Epithelial cell of esophagus (primary cell): ENCODE measurements at regions not wholly inside any gene's neighbourhood (a gene's known extent, or its start where the extent isn't known, plus 50 kb on each side); places are given as distances from the start of the nearest gene placed in this dataset.
"Not testable (repeated sequence)": the region's sequence is repeated elsewhere in the genome, so short reads cannot be mapped to it uniquely, and the experiment has no call there.

ENCODE experiments used
- DNase-seq: peaks from one replicate; pipeline ENCODE4 v3.0.0; 2010; ENCODE audit warnings: low read depth
- H3K4me3 ChIP-seq: 2 replicates; pipeline ENCODE4 v1.5.1; 2011; ENCODE audit warnings: mild to moderate bottlenecking, low read length, control low read depth
- CTCF ChIP-seq: IDR thresholded peaks from 2 replicates; pipeline ENCODE4 v1.5.1; 2011; ENCODE audit warnings: low read depth, mild to moderate bottlenecking, low read length, control low read depth, inconsistent platforms; ENCODE audit not compliant: insufficient read depth; ENCODE audit errors: missing control alignments

GRCh38 chr11:82038154-82038553 lies 695.5 kb downstream of the FAM181B start:
- peak; percentile 54 for TF ChIP-seq CTCF
- no peak overlapping the region for H3K4me3 ChIP-seq
- DNase-seq, result peak; percentile 33

GRCh38 chr11:82034527-82034926 lies 699.1 kb downstream of the FAM181B start:
- TF ChIP-seq CTCF, result no peak
- H3K4me3 ChIP-seq, result no peak overlapping the region
- DNase-seq, result no peak

GRCh38 chr11:82027335-82027734 lies 706.3 kb downstream of the FAM181B start:
- not testable (repeated sequence) for H3K4me3 ChIP-seq, DNase-seq

- no peak for DNase-seq
- no peak overlapping the region for H3K4me3 ChIP-seq
- no peak for TF ChIP-seq CTCF
Observed at GRCh38 chr11:82024760-82025159, 708.9 kb downstream of the FAM181B start.

GRCh38 chr11:82012276-82012675 lies 721.4 kb downstream of the FAM181B start:
- no peak overlapping the region for H3K4me3 ChIP-seq
- TF ChIP-seq CTCF, result no peak
- DNase-seq, result no peak

- H3K4me3 ChIP-seq, result no peak overlapping the region
- no peak for DNase-seq
- no peak for TF ChIP-seq CTCF
Observed at GRCh38 chr11:82009133-82009532, 724.5 kb downstream of the FAM181B start.

GRCh38 chr11:82007521-82007920 lies 726.1 kb downstream of the FAM181B start:
- no peak for TF ChIP-seq CTCF
- no peak for DNase-seq
- H3K4me3 ChIP-seq, result no peak overlapping the region
